GM18508 (cell line): ENCODE measurements at regions not wholly inside any gene's neighbourhood (a gene's known extent, or its start where the extent isn't known, plus 50 kb on each side); places are given as distances from the start of the nearest gene placed in this dataset.
"Not testable (repeated sequence)": the region's sequence is repeated elsewhere in the genome, so short reads cannot be mapped to it uniquely, and the experiment has no call there.

Source experiments
- ATAC-seq: cut with Tn5 transposase; IDR thresholded peaks from one replicate; pipeline ENCODE4 v1.9.1; 2021; ENCODE audit warnings: moderate number of reproducible peaks; ENCODE audit not compliant: insufficient read depth, unreplicated experiment

DNA sequence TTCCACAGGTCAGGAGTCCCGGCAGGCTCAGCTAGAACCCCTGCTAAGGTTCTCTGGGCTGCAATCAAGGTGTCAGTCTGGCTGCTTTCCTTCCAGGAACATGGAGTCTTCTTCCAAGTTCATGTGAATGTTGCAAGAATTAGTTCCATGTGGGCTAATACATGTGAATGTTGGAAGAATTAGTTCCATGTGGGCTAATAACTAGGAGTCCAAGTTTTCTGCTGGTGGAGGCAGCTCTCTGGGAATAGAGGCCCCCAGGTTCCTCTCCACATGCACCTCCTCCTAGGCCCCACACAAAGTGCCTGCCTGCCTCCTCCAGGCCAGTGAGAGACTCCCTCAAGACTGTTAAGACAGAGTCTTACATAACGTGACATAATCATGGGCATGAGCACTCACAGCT, 140.8 kb upstream of the SLC35G4 start:
- no peak for ATAC-seq

DNA sequence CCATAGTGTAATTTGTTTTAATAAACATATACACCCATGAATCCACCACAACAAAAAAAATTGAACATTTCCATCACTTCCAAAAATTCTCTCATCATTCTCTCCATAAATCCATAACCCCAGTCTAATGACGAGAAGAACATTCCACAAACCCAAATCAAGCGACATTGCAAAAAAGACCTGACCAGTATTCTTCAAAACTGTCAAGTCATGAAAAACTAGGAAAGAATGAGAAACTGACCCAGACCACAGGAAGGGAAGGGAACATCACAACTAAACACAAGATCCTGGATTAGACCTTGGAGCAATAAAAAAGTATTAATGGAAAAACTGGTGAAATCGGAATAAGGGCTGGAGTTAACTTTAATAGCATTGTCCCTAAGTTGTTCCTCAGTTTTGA, 141.3 kb upstream of the SLC35G4 start:
- no peak for ATAC-seq

DNA sequence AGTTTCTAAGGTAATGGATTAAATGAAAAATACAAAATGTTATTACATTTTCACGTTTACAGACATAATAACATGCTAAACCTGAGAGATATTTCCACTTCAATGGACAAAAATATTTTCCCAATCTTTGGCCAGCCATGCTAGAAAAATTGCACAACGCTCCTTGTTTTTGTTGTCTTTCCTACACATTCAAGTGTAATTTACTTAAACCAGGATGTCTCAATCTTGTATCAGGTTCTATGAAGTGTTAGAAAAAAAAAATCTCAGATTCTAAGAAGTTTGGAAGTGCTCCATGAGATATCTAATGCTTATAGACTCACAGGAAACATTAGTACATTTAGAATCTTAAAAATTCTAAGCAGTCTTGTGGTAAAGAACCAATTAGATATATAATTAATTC, 141.8 kb upstream of the SLC35G4 start:
- no peak for ATAC-seq

DNA sequence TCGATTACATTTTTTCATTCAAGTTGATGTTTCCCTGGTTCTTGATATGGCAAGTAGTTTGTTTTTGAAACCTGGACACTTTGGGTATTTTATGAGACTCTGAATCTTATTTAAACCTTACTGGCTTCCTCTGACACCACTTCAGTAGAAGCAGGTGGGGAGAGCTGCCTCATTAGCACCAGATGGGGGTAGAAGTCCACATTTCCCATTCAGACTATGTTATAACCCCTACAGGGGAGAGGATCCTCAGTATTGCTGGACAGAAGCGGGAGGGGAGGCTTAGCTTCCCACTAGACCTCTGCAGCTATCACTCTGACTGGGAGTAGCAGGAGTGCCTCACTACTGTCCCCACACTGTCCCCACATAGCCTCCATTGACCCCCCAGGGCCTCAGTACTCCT, 145.3 kb upstream of the SLC35G4 start:
- ATAC-seq = no peak

DNA sequence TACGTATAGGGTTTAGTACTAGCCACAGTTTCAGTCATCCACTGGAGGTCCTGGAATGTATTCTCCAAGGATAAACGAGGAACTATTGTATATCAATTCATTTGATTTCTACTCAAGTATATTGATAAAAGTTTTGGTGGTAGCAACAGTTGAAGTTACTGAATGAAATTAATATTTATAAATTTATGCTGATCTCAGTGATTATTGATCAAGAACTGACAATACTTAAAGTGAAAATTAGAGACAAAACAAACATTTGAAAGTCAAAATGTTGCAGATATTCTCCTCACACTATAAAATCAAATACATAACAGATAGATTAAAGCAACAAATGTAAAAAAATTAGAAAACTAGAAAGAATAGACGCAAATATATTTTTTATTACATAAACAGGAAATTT, 150.9 kb upstream of the SLC35G4 start:
- ATAC-seq = no peak

DNA sequence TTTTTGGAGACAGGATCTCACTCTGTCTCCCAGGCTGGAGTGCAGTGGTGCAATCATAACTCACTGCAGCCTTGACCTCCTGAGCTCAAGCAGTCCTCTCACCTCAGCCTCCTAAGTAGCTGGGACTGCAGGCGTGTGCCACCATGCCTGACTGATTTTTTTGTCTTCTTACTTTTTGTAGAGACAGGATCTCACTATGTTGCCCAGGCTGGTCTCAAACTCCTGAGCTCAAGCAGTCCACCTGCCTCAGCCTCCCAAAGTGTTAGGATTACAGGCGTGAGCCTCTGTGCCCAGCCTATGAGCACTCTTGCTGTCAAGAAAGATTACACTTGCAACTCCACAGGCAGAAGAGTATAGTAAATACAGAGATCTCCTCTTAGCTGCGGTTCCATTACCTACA, 151.5 kb upstream of the SLC35G4 start:
- ATAC-seq = not testable (repeated sequence)

DNA sequence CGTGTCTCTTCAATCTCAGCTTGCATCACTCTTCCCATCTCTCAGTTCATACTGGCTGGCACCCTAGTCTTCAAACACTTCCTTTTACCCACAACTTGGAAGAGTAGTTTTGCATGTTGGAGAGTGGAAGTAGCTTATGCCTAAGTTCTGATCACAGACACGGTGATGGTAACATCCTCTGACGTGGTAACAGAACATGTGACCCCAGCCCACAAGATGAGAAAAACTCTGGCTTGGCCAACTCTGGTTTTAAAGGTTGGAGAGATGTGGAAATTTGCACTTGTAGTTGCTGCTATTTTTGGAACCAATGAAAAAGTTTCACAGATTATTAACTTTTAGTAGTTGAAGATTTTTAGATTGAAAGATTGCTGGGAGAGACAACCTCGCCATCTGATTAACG, 155.4 kb upstream of the SLC35G4 start:
- no peak for ATAC-seq

DNA sequence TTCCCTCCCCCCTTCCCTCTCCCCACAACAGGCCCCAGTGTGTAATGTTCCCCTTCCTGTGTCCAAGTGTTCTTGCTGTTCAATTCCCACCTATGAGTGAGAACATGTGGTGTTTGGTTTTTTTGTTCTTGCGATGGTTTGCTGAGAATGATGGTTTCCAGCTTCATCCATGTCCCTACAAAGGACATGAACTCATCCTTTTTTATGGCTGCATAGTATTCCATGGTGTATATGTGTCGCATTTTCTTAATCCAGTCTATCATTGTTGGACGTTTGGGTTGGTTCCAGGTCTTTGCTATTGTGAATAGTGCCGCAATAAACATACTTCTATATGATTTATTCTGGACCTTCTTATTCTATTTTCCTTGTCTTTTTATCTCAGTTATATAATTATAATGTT, 165.2 kb upstream of the SLC35G4 start:
- ATAC-seq = not testable (repeated sequence)

DNA sequence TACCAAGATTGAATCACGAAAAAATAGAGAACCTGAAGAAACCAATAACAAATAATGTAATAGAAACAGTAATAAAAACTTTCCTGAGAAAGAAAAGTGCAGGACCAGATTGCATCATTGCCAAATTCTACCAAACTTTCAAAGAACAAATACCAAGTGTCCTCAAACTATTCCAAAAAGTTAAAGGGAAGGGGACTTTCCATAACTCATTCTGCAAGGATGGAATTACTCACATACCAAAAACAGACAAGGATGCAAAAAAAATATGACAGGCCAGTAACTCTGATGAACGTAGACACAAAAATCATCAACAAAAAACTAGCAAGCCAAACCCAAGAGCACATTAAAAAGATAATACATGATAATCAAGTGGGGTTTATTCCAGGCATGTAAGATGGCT, 172.3 kb upstream of the SLC35G4 start:
- ATAC-seq = no peak

DNA sequence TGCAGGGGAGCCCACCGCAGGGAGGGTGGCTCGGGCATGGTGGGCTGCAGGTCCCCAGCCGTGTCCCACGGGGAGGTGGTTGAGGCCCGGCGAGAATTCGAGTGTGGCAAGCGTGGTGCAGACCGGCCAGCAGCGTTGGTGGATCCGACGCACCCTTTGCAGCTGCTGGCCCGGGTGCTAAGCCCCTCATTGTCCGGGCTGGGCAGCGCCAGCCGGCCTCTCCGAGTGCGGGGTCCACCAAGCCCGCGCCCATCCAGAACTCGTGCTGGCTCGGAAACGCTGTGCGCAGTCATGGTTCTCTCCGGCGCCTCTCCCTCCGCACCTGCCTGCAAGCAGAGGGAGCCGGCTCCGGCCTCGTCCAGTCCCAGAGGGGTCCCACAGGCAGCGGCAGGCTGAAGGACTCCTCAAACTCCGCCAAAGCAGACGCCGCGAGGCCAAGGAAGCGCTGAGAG, 177.0 kb upstream of the SLC35G4 start:
- ATAC-seq = no peak

DNA sequence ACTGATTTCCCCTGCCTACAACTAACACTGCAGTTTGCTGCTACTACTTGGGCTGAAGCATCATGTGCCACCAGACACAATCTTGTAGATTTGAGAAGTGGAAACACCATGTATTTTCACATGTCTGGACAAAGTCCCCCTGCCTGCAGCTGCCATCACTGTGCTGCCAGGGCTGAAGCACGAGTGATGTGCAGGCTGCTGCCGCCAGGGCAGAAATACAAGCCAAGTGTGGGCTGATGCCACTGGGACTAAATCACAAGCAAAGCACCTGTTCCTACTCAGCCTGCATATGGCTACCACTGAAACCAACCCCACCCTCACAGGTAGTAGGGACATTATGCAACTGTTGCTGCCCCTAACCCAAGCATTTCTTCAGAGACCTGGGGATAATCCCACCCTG, 179.5 kb upstream of the SLC35G4 start:
- no peak for ATAC-seq

DNA sequence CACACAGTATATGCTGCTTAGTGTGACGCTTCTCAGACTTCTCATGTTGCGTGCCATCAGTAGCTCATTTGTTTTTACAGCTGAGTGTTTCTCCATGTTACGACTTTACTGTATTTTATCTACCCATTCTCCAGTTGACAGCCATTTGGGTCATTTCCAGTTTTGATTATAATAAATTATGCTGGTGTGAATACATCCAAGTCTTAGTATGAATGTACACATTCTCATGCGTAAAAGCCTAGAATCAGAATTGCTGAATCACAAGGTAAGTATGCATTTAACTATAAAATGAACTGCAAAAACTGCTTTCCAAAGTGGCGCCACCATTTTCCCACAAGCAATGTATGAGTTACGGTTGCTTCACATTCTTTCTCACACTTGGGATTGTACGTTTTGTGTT, 184.2 kb upstream of the SLC35G4 start:
- ATAC-seq = no peak

DNA sequence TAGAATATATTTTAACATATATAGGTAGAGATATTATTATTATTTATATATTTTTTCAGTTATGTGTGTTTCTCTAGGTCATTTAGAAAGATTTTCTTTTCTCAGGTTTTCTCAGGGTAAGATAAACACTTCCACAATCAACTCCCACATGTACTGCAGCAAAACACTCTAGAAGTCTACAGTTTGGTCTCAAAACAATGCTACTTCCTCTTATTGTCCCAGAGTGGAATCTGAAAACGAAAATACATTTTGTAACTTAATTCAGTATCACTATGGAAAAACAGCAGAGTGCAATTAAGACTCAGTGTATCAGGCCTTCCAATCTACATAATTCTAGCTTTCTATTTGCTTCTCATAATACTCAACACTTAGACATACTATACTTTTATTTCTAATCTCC, 190.1 kb upstream of the SLC35G4 start:
- no peak for ATAC-seq

DNA sequence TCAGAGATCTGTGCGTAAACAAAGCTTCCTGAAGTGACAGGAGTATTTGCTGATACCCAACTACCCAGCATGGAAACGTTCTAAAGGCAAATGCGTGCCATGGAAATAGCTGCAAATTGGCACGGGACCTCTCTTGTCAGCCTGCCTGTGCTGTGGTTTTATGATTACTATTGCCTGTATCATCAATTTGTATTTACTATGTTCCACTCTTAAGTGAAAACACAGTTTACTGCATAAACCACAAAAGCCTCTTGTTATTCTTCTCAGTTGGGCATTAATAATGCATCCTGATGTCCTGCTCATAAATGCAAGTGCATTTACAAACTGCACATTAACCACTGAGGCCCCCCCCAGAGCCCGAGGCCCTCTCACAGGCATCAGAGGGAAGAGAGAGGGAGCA, 196.6 kb upstream of the SLC35G4 start:
- no peak for ATAC-seq

DNA sequence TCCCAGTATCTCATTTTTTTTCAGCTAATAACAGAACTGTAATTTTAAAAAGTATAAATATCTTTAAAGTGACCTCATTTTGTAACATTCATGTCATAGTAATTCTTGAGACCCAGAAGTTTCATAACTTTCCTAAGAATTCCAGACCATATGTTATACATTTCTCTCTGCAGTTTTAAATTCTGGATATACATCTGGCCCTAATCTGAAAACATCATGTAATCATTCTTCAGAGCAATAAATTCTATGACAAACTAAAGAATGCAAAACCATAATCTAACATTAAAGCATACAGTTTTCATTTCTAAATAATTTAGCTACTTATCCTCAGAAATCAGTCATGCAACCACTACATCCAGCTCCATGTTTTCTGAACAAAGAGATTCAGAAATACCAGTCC, 198.3 kb upstream of the SLC35G4 start:
- no peak for ATAC-seq

DNA sequence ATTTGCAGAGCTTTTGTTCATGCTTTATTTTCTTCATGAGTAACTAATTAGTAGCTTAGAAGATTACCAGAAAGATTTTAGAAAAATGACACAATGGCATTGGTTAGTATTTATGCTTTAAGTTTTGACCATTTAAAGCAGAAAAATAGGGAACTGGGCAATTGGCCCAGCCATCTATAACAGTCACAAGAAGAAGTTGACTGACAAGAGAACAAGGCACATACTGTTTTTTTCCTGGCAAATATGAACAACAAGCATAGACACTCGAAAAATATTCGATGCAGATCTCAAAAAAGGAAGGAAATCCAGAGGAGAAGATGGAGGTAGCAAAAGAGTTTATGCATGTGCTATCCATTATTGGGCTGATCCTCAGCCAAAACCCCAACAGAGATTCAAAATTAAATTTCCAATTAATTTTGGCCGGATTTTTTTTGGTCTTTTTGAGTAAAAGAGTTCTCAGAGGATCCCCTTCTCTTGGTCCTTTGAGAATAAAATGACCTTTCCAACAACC, 200.8 kb upstream of the SLC35G4 start:
- ATAC-seq = no peak

DNA sequence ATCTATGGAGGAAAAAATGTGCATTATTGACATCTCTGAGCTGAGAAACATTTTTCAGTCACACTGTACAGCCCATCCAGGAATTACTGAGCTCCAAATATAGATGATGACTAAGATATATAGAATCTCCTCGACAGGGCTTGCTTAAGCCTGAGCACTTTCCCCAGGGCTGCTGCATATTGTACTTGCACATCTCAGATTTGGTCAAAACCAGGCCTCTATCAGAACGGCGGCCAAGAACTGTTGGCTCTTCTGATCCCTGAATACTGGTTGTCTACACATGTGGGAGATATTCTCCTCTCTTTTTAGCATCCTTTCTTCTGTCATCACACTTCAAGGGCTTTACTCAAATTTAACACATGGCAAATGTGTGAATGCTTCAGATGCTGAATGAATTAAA, 201.5 kb upstream of the SLC35G4 start:
- no peak for ATAC-seq

DNA sequence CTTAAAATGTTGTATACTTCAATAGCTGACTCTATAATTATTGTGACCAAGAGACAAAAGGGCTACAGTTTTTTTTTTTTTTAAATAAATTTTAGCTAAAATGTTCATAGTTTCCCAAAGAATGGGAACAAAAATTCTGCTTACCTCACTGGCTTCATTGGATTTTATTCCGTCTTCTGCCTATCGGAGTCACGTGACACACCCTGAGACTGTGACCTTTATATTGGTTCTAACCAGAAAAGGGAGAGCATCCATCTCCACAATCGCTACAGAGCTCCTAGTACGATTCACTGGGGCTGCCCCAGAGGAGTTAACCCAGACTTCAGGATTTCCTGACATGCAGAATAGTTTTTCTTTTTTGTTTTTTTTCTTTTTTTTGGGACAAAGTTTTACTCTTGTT, 203.6 kb upstream of the SLC35G4 start:
- ATAC-seq = no peak

DNA sequence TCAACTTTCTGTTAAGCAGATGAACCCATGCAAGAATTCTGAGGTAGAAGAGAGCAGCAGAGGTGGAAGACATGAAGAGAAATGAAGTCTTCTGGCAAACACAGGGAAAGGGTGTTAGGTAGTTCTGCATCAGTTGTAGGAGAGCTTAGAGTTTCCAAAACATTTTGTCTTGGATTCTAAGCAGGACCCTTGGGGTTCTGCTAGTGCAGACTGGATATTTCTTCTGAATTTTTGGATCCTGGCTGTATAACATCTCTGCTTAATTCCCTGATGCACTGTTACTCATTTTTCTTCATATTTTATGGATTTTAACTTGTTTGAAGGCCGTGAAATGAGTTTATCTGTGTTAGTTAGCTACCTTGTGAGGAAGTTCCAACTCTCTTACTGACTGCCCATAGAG, 208.7 kb upstream of the SLC35G4 start:
- ATAC-seq = no peak

DNA sequence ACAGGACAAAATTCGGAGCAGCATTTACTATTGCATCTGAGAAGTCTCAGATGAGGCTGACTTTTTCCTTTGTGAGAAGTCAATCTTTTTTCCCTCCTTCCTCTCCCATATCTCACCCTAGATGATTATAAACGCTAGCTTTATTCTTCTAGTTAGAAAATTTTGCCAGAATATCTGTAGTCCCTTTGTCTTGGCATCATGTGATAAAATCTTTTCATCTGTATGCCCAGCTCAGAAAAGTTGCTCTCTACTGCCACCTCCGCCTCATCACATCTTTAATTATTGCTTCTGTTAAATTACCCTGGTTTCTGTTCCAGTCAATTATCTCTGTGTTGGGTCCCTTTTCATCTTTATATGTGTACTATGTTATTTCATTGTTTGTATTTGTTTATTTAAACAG, 210.8 kb upstream of the SLC35G4 start:
- no peak for ATAC-seq

DNA sequence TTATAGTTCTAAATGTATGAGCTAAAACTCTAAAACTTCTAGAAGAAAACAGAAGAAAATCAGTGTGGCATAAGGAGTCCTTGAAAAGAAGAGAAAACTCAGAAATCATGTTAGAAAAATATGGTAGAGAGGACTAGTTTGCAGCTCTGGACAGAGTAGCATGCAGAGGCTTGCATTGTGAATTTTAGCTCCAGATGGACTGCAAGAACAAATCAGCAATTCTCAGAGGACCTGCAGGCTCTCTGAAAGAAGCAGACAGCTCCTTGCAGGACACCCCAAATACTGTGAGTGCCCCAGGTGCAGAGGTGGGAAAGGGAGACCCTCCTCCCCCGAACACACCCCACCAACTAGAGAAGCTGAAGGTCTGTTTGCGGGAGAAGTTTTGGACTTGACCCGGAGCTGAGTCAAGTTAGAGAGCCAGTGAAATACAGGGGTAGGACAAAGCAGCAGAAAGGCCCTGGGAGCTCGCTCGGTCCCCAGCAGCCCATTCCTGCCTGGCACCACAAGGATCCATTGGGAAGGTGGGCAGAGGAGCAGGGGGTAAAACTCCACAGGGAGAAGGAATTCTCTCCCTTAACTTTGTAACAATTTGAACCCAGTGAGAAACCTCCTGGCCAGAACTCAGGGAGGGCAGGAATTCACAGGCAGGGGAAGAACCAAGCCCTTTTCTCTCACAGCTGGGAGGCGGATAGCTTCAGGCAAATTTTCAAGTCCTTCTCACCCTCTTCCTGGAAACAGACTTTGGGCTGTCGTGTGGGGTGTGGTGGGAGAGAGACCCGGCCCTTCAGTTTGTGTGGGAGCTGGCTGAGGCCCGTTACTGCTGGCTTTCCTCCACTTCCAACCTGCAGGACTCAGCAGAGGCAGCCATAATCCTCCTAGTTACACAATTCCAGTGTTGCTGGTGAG, 216.2 kb upstream of the SLC35G4 start:
- ATAC-seq = no peak

DNA sequence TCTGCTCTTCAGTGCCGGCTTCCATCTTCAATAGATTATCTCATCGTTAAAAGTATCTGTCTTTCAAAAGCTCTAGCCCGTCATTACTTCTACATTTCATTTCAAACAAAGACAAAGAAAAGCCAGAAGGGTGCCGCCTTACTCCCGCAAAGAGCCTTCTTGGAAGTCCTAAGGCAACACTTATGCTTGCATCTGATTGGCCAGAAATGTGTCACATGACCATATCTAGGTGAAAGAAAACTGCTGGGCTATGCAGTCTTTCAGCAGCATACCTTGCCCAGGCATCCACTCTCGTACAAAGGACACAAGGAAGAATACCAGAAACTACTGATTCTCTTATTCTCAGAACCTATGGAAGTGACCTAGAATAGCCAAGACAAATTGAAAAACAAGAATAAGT, 217.1 kb upstream of the SLC35G4 start:
- no peak for ATAC-seq
